ENCODE measurements at regions not wholly inside any gene's neighbourhood (a gene's known extent, or its start where the extent isn't known, plus 50 kb on each side); places are given as distances from the start of the nearest gene placed in this dataset.

DNA sequence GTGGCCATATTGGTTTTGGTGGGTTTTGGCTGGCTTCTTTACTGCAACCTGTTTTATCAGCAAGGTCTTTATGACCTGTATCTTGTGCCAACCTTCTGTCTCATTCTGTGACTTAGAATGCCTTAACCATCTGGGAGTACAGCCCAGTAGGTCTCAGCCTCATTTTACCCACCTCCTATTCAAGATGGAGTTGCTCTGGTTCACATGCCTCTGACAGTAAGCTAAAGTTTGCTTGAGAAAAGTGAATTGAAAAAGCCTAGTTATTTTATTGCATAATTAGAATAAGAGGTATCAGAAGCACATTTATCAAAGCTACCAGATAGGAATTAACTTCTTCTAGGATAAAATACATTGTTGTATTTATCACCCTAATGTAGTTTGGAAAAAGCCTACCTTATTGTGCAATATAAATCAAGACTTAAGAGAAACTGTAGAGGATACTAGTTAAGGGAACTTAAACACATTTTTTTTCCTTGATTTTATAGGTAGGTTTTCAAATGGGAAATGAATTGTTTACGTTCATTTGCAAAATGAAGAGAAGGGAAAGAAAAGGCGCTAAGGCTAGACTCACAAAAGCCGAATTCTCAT, 202.3 kb upstream of the KCNJ16 start:
- no peak for DNase-seq (ENCODE audit: low read depth)
- TF ChIP-seq, protein P1, sequence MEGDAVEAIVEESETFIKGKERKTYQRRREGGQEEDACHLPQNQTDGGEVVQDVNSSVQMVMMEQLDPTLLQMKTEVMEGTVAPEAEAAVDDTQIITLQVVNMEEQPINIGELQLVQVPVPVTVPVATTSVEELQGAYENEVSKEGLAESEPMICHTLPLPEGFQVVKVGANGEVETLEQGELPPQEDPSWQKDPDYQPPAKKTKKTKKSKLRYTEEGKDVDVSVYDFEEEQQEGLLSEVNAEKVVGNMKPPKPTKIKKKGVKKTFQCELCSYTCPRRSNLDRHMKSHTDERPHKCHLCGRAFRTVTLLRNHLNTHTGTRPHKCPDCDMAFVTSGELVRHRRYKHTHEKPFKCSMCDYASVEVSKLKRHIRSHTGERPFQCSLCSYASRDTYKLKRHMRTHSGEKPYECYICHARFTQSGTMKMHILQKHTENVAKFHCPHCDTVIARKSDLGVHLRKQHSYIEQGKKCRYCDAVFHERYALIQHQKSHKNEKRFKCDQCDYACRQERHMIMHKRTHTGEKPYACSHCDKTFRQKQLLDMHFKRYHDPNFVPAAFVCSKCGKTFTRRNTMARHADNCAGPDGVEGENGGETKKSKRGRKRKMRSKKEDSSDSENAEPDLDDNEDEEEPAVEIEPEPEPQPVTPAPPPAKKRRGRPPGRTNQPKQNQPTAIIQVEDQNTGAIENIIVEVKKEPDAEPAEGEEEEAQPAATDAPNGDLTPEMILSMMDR (IDR thresholded peaks at IDR 0.05; ENCODE audit: low read length, missing control alignments): no peak

DNA sequence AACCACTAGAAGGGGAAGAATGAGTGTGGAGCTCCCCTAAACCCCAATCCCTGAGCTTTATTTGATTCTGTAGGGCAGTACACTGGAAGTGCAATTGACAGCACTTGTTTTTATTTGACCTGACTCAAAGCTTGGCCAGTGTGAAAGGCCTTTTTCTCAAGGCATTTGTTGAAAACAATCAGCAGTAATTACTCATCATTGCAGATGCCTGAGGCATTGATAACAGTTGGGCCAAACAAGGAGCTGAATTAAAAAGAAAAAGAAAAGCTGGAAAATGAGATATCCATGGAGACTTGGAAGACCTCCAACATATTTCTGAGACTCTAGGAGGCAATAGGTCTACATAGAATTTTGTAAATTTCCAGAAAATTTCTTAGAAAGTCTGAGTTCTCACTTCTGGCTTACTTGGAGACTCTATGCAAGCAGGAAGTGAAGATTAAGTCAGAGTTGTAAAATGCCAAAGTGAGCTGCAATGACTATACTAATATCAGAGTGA, 200.8 kb upstream of the KCNJ16 start:
- TF ChIP-seq, protein P1 (IDR thresholded peaks at IDR 0.05; ENCODE audit: low read length, missing control alignments): no peak
- DNase-seq (ENCODE audit: low read depth): peak; percentile 95
- no peak overlapping the region for H3K4me3 ChIP-seq (replicated peaks; ENCODE audit: low read depth, low read length)

More for the DNA sequence above, 202.3 kb upstream of the KCNJ16 start:
- H3K4me3 ChIP-seq (replicated peaks; ENCODE audit: low read depth, low read length): no peak overlapping the region

- TF ChIP-seq, protein P1 (IDR thresholded peaks at IDR 0.05; ENCODE audit: low read length, missing control alignments): no peak
- no peak for DNase-seq (ENCODE audit: low read depth)
- H3K4me3 ChIP-seq (replicated peaks; ENCODE audit: low read depth, low read length): no peak overlapping the region
Observed at GRCh38 chr17:69876757-69877156, 198.3 kb upstream of the KCNJ16 start.

GRCh38 chr17:69878661-69879060, 196.4 kb upstream of the KCNJ16 start:
- TF ChIP-seq, protein P1 (IDR thresholded peaks at IDR 0.05; ENCODE audit: low read length, missing control alignments): no peak
- DNase-seq (ENCODE audit: low read depth): peak; percentile 55

GRCh38 chr17:69879576-69879975, 195.4 kb upstream of the KCNJ16 start:
- H3K4me3 ChIP-seq (replicated peaks; ENCODE audit: low read depth, low read length): no peak overlapping the region
- no peak for DNase-seq (ENCODE audit: low read depth)
- TF ChIP-seq, protein P1 (IDR thresholded peaks at IDR 0.05; ENCODE audit: low read length, missing control alignments): no peak

More at GRCh38 chr17:69878661-69879060, 196.4 kb upstream of the KCNJ16 start:
- no peak overlapping the region for H3K4me3 ChIP-seq (replicated peaks; ENCODE audit: low read depth, low read length)

DNA sequence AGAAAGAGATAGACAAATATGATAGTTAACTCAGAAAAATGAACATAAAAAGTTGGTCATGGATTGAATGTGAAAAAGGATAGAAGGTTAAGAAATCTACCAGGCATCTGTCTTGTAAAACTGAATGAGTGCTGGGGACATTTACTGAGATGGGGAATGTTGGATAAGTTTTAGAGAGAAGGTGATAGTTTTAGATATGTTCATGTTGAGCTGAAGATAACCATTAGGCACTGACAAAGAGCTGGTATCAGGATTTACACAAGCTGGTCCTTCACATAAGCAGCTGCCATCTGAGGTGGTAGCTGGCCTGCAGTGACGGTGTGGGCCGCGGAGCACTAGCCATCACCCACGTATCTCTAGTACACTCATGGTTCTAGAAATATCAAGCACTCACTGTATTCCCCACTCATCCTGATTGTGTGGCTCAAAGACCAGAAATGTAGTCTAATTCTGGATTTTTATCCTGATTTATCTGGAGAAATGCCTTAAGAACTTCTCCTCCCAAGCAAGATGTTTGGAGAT, 194.4 kb upstream of the KCNJ16 start:
- TF ChIP-seq, protein P1 (IDR thresholded peaks at IDR 0.05; ENCODE audit: low read length, missing control alignments): no peak
- DNase-seq (ENCODE audit: low read depth): no peak
- no peak overlapping the region for H3K4me3 ChIP-seq (replicated peaks; ENCODE audit: low read depth, low read length)

DNA sequence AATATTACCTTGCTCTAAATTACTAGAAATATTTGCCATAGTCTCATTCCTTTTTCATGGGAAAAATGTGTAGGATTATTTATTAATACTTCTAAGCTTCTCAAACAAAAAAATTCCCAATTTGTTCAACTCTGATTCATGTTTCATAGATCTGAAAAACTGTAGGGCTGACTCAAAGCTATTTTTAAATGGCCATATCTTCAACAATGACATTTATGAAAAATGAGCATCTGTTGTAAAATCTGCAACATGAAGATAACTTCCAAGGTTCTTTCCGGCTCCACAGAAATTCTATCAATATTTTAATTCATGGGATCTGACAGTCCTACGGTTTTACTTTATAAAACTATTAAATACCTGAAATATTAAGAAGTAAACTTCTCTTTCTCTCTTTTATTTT, 192.7 kb upstream of the KCNJ16 start:
- DNase-seq (ENCODE audit: low read depth): no peak
- H3K4me3 ChIP-seq (replicated peaks; ENCODE audit: low read depth, low read length): no peak overlapping the region
- TF ChIP-seq, protein P1 (IDR thresholded peaks at IDR 0.05; ENCODE audit: low read length, missing control alignments): no peak

Data from fibroblast of pulmonary artery (primary cell).